Activated CD8-positive, alpha-beta T cell treated with anti-CD3 and anti-CD28 coated beads for 36 hours (primary cell): ENCODE measurements at regions not wholly inside any gene's neighbourhood (a gene's known extent, or its start where the extent isn't known, plus 50 kb on each side); places are given as distances from the start of the nearest gene placed in this dataset.
"Not testable (repeated sequence)": the region's sequence is repeated elsewhere in the genome, so short reads cannot be mapped to it uniquely, and the experiment has no call there.

Source experiments
- ATAC-seq: fragments of 200-7000 bp; cut with Tn5 transposase; one replicate; pipeline ENCODE4 v1.10.0; 2021; ENCODE audit warnings: mild to moderate bottlenecking, moderate library complexity
- CTCF ChIA-PET: fragments of 350-600 bp; sonication (Branson Sonifier 250); formaldehyde crosslinking; loops from one replicate; lab custom pipeline; 2021; ENCODE audit warnings: antibody characterized with exemption; lab: Charles Lee
- POLR2A ChIA-PET: fragments of 350-600 bp; sonication (Branson Sonifier 250); formaldehyde crosslinking; loops from one replicate; lab custom pipeline; 2021; ENCODE audit warnings: antibody characterized with exemption; lab: Charles Lee
- DNase-seq: peaks from one replicate; pipeline ENCODE4 v3.0.0-alpha.2; 2020
- H3K27ac Mint-ChIP-seq: one replicate; pipeline ENCODE4 v1.8.0; 2021; ENCODE audit warnings: mild to moderate bottlenecking, mixed read lengths
- H3K27me3 Mint-ChIP-seq: one replicate; pipeline ENCODE4 v1.8.0; 2021; ENCODE audit warnings: mixed read lengths
- H3K36me3 Mint-ChIP-seq: one replicate; pipeline ENCODE4 v1.8.0; 2021; ENCODE audit warnings: low read depth, mixed read lengths
- H3K4me1 Mint-ChIP-seq: one replicate; pipeline ENCODE4 v1.8.0; 2021; ENCODE audit warnings: low read depth, mixed read lengths
- H3K4me3 Mint-ChIP-seq: one replicate; pipeline ENCODE4 v1.8.0; 2021; ENCODE audit warnings: mild to moderate bottlenecking, moderate library complexity, mixed read lengths
- H3K9me3 Mint-ChIP-seq: one replicate; pipeline ENCODE4 v1.8.0; 2021; ENCODE audit warnings: mixed read lengths
- CTCF ChIP-seq: fragments of 200-600 bp; IDR thresholded peaks from one replicate; pipeline ENCODE4 v1.8.0; 2022; ENCODE audit warnings: antibody characterized with exemption, mild to moderate bottlenecking
- intact Hi-C: fragments of 100-400 bp; cut with micrococcal nuclease; formaldehyde crosslinking; loops from one replicate; pipeline ENCODE4 v1.10.0; 2022

- Mint-ChIP-seq H3K27ac (no peak overlapping the region), H3K9me3 (no peaks in the 10 kb centered on the region), H3K27me3 (peaks cover 4% of the 10 kb centered on the region), H3K4me1 (no peaks in the 10 kb centered on the region), H3K4me3 (no peak overlapping the region), H3K36me3 (no peaks in the 10 kb centered on the region)
- ChIA-PET POLR2A (no interaction called here), CTCF (interaction anchor here (1.8 to 2.0 kb wide), 2 partner anchors 14 to 22 kb away, joined by 7 to 9 read pairs; no protein-coding TSS in a partner anchor)
- DNase-seq = no peak
- no peak for TF ChIP-seq CTCF
- intact Hi-C loops = no loop called here
- ATAC-seq = no peak
Measured at GRCh38 chrX:130561930-130562329, 160.1 kb downstream of the RBMX2 start.

GRCh38 chrX:130563476-130563875 is 161.7 kb downstream of the RBMX2 start:
- ChIA-PET POLR2A (no interaction called here), CTCF (no interaction called here)
- intact Hi-C loops = no loop called here
- H3K36me3 Mint-ChIP-seq = no peaks in the 10 kb centered on the region
- H3K27me3 Mint-ChIP-seq = peaks cover 4% of the 10 kb centered on the region
- no peak overlapping the region for H3K4me3 Mint-ChIP-seq
- ATAC-seq (no peak), DNase-seq (no peak)
- no peaks in the 10 kb centered on the region for H3K4me1 Mint-ChIP-seq
- H3K9me3 Mint-ChIP-seq = no peaks in the 10 kb centered on the region
- no peak overlapping the region for H3K27ac Mint-ChIP-seq
- no peak for TF ChIP-seq CTCF

- no peak overlapping the region for H3K4me3 Mint-ChIP-seq
- H3K27ac Mint-ChIP-seq = no peak overlapping the region
- H3K27me3 Mint-ChIP-seq = peaks cover 3% of the 10 kb centered on the region
- no peaks in the 10 kb centered on the region for H3K36me3 Mint-ChIP-seq
- TF ChIP-seq CTCF = no peak
- no peak for DNase-seq
- ChIA-PET CTCF (interaction anchor here (1.0 to 1.3 kb wide), 2 partner anchors 10 to 26 kb away, joined by 3 to 4 read pairs; no protein-coding TSS in a partner anchor), POLR2A (no interaction called here)
- H3K9me3 Mint-ChIP-seq = no peaks in the 10 kb centered on the region
- no peaks in the 10 kb centered on the region for H3K4me1 Mint-ChIP-seq
- intact Hi-C loops = no loop called here
- no peak for ATAC-seq
Measured at GRCh38 chrX:130566028-130566683, 164.4 kb downstream of the RBMX2 start.

- H3K4me3 Mint-ChIP-seq, ATAC-seq, intact Hi-C loops, H3K36me3 Mint-ChIP-seq, H3K4me1 Mint-ChIP-seq, DNase-seq, H3K27me3 Mint-ChIP-seq, H3K9me3 Mint-ChIP-seq, CTCF ChIA-PET, POLR2A ChIA-PET, H3K27ac Mint-ChIP-seq: not testable (repeated sequence)
Measured at GRCh38 chrX:130573030-130573429, 171.2 kb downstream of the RBMX2 start.
